ENCODE measurements at regions not wholly inside any gene's neighbourhood (a gene's known extent, or its start where the extent isn't known, plus 50 kb on each side); places are given as distances from the start of the nearest gene placed in this dataset.

DNA sequence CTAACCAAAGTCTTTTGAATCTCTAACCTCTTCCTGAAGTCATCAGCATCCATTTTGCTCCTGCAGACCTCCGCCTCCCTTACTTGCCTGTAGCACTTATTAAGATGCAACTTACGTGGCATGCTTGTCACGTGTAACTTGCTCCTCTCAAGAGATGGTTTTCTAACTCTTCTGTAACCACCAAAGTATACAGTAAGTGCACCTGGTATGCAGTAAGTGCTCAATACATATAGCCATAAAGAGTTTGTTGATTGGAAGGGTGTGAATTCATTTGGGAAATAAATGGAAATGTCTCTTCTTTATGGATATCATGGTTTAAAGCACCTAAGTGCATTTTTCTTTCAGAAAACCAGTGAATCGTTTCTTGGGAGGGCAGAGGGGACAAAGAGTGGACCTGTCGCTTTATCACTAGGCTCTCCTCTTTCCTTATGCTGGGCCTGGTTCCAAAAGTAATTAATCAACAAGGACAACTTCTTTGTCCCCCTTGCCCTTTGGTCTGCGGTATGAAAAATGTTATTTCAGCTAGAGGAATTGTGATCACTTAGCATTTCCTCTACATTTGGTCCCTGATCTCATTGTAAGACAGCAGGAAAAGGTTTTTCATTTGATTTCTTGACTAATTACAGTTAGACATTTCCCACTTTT lies 370.0 kb upstream of the SPRED2 start:
- Histone ChIP-seq H2BK20ac (ENCODE audit: low read length) (no peak overlapping the region), H3K18ac (ENCODE audit: extremely low read depth, low read length) (no peak overlapping the region), H3K23me2 (ENCODE audit: low read depth, low read length) (no peaks in the 10 kb centered on the region), H4K8ac (ENCODE audit: extremely low read depth, insufficient read depth, low read length) (no peak overlapping the region), H3K4ac (replicated peaks; ENCODE audit: insufficient read length, low read depth, low read length) (no peak overlapping the region), H3K4me3 (ENCODE audit: extremely low read depth in 1 of 4, insufficient read depth in 2 of 4, low read depth in 3 of 4, low read length in 4 of 4) (no peak overlapping the region), H2BK12ac (ENCODE audit: low read depth, low read length) (no peak overlapping the region), H3K79me1 (ENCODE audit: low read depth, low read length) (no peaks in the 10 kb centered on the region), H3K36me3 (ENCODE audit: control insufficient read depth in 2 of 4, insufficient read depth in 4 of 4, low read length in 3 of 4) (no peaks in the 10 kb centered on the region), H3K4me1 (replicated peaks in 1 of 4; ENCODE audit: control insufficient read depth in 3 of 4, insufficient read depth in 4 of 4, low read length in 3 of 4) (no peaks in the 10 kb centered on the region), H2BK5ac (ENCODE audit: low read depth, low read length) (no peak overlapping the region), H3K4me2 (ENCODE audit: insufficient read depth in 1 of 2, low read depth in 2 of 2, low read length in 2 of 2) (no peak overlapping the region), H4K91ac (replicated peaks; ENCODE audit: insufficient read length, low read length) (no peak overlapping the region), H3K79me2 (ENCODE audit: control insufficient read depth in 1 of 2, insufficient read depth in 2 of 2, low read length in 2 of 2) (no peaks in the 10 kb centered on the region), H3K9ac (replicated peaks in 1 of 4; ENCODE audit: extremely low read depth in 1 of 4, low read depth in 3 of 4, low read length in 3 of 4) (no peak overlapping the region), H3K14ac (ENCODE audit: insufficient read length) (no peak overlapping the region), H3K27ac (ENCODE audit: low read depth, low read length) (no peak overlapping the region), H4K5ac (ENCODE audit: insufficient read length, low read depth, low read length) (no peak overlapping the region), H2BK120ac (replicated peaks; ENCODE audit: low read depth, low read length) (no peak overlapping the region), H2BK15ac (ENCODE audit: low read length) (no peak overlapping the region), H3K56ac (replicated peaks; ENCODE audit: insufficient read length, low read depth, low read length) (no peak overlapping the region), H3K9me3 (ENCODE audit: insufficient read depth in 2 of 2, low read depth in 1 of 2, low read length in 1 of 2) (0 out of 4 replicates have a peak, but pooled peaks cover 0 to 2% of the 10 kb centered on the region in 2 experiments), H4K20me1 (replicated peaks in 1 of 2; ENCODE audit: control insufficient read depth in 1 of 2, insufficient read depth in 2 of 2, low read length in 2 of 2) (no peaks in the 10 kb centered on the region), H3K27me3 (replicated peaks in 1 of 4; ENCODE audit: control insufficient read depth in 3 of 4, extremely low read depth in 1 of 4, insufficient read depth in 3 of 4, low read length in 3 of 4) (no peaks in the 10 kb centered on the region), H3K23ac (ENCODE audit: insufficient read length) (no peak overlapping the region), H2AFZ (ENCODE audit: low read length) (no peak overlapping the region), H2AK5ac (ENCODE audit: low read depth, low read length) (no peak overlapping the region)
- 85% methylated on average over 6 of the region's 6 CpGs; no CpG with 5 or more reads in 1 of the 2 experiments for WGBS, 2 experiments (ENCODE audit: extremely low coverage in 1 of 2, insufficient coverage in 1 of 2, insufficient read length in 1 of 2, insufficient replicate concordance in 2 of 2, low coverage in 1 of 2, low lambda C conversion rate in 2 of 2, missing lambda C conversion rate in 1 of 2)
- DNase-seq (ENCODE audit: low read depth in 1 of 2, low spot score in 2 of 2) (no peak), FAIRE-seq (no peak)
- TF ChIP-seq EGR1 (IDR thresholded peaks at IDR 0.05; ENCODE audit: borderline replicate concordance, low read depth, low read length) (no peak), KDM4A (IDR thresholded peaks at IDR 0.05; ENCODE audit: low read depth, low read length, severe bottlenecking) (no peak), ZNF274 (IDR thresholded peaks at IDR 0.05; ENCODE audit: borderline replicate concordance, extremely low read depth, low read length) (no peak), CEBPB (IDR thresholded peaks at IDR 0.05; ENCODE audit: low read depth, low read length) (no peak), HDAC6 (IDR thresholded peaks at IDR 0.05; ENCODE audit: low read depth, low read length) (no peak), JUND (IDR thresholded peaks at IDR 0.05; ENCODE audit: low read length) (no peak), CBX5 (IDR thresholded peaks at IDR 0.05; ENCODE audit: low read depth, low read length) (no peak), EP300 (IDR thresholded peaks at IDR 0.05; ENCODE audit: borderline replicate concordance in 1 of 2, low read depth in 2 of 2, low read length in 2 of 2) (no peak), YY1 (IDR thresholded peaks at IDR 0.05; ENCODE audit: low read depth, low read length) (no peak), POU5F1 (IDR thresholded peaks at IDR 0.05; ENCODE audit: low read depth, low read length) (no peak), TCF12 (IDR thresholded peaks at IDR 0.05; ENCODE audit: low read depth, low read length) (no peak), CHD1 (IDR thresholded peaks at IDR 0.05; ENCODE audit: low read depth, low read length) (no peak), PHF8 (conservative IDR thresholded peaks at IDR 0.05; ENCODE audit: low read depth, low read length) (no peak)
- POLR2A ChIA-PET (ENCODE audit: partially characterized antibody): no interaction called here
- CTCF ChIA-PET (ENCODE audit: partially characterized antibody): interaction anchor here (0.9 to 2.4 kb wide), 8 partner anchors 11 to 160 kb away, joined by 3 to 17 read pairs (median 4); no protein-coding TSS in a partner anchor
